SK-N-SH (cell line): ENCODE measurements at regions not wholly inside any gene's neighbourhood (a gene's known extent, or its start where the extent isn't known, plus 50 kb on each side); places are given as distances from the start of the nearest gene placed in this dataset.

Experiments
- CTCF ChIA-PET: fragments of 300-600, 350-600 bp; formaldehyde crosslinking; extraction: SDS; loops from one replicate; lab custom pipeline; 2021; lab: Yijun Ruan, JAX
- POLR2A ChIA-PET: fragments of 350-600 bp; sonication (Branson Sonifier 250); formaldehyde crosslinking; extraction: SDS; loops from one replicate; lab custom pipeline; 2020; ENCODE audit warnings: antibody characterized with exemption, inconsistent platforms; lab: Yijun Ruan, JAX
- DNase-seq: peaks from one replicate; pipeline ENCODE4 v3.0.0; 2012
- H2AFZ ChIP-seq: fragments of 200-600 bp; sonication (generic); 2 replicates; pipeline ENCODE4 v1.8.1; 2016; ENCODE audit warnings: antibody characterized with exemption, mild to moderate bottlenecking, low read depth
- H3F3A ChIP-seq: fragments of 200-600 bp; sonication (generic); replicated peaks from 2 replicates; pipeline ENCODE3; 2016; ENCODE audit warnings: antibody characterized with exemption, mild to moderate bottlenecking; ENCODE audit not compliant: insufficient read depth
- H3K27ac ChIP-seq, 2 experiments: fragments of 200-500 bp in 1 of 2; fragments of 200-600 bp in 1 of 2; sonication (Bioruptor generic) in 1 of 2; sonication (generic), shearing (Covaris generic) in 1 of 2; 2 replicates each; pipeline versions ENCODE4 v1.5.1 to v1.6.1; 2014 to 2016; ENCODE audit warnings: low read depth in 2 of 2, inconsistent platforms in 1 of 2, low read length in 1 of 2, mild to moderate bottlenecking in 1 of 2, mixed read lengths in 1 of 2
- H3K27me3 ChIP-seq: fragments of 200-600 bp; sonication (generic), shearing (Covaris generic); 2 replicates; pipeline ENCODE4 v1.6.1; 2016; ENCODE audit warnings: mixed run types; ENCODE audit not compliant: insufficient read depth
- H3K36me3 ChIP-seq, 2 experiments: fragments of 200-500 bp in 1 of 2; fragments of 200-600 bp in 1 of 2; sonication (Bioruptor generic) in 1 of 2; sonication (generic) in 1 of 2; replicated peaks in 1 of 2; 2 replicates each; pipeline versions ENCODE3 to v1.5.1; 2014 to 2016; ENCODE audit warnings: low read length in 1 of 2, mild to moderate bottlenecking in 1 of 2; ENCODE audit not compliant: insufficient read depth in 2 of 2, control insufficient read depth in 1 of 2
- H3K4me1 ChIP-seq, 2 experiments: fragments of 200-500 bp in 1 of 2; fragments of 200-600 bp in 1 of 2; sonication (Bioruptor generic) in 1 of 2; sonication (generic), shearing (Covaris generic) in 1 of 2; 2 replicates each; pipeline versions ENCODE4 v1.5.1 to v1.6.1; 2014 to 2016; ENCODE audit warnings: low read depth in 1 of 2, low read length in 1 of 2, mixed run types in 1 of 2; ENCODE audit not compliant: insufficient read depth in 2 of 2, control insufficient read depth in 1 of 2
- H3K4me2 ChIP-seq: fragments of 200-600 bp; sonication (generic), shearing (Covaris generic); 2 replicates; pipeline ENCODE4 v1.6.1; 2017; ENCODE audit warnings: mixed run types
- H3K4me3 ChIP-seq, 2 experiments: fragments of 200-500 bp in 1 of 2; fragments of 200-600 bp in 1 of 2; sonication (Bioruptor generic) in 1 of 2; sonication (generic), shearing (Covaris generic) in 1 of 2; 2 replicates each; pipeline versions ENCODE4 v1.5.1 to v1.8.1; 2014 to 2016; ENCODE audit warnings: low read depth in 2 of 2, inconsistent platforms in 1 of 2, low read length in 1 of 2, mild to moderate bottlenecking in 1 of 2, mixed read lengths in 1 of 2, moderate library complexity in 1 of 2
- H3K79me2 ChIP-seq: fragments of 200-600 bp; sonication (generic); 2 replicates; pipeline ENCODE4 v1.8.1; 2017; ENCODE audit warnings: mild to moderate bottlenecking; ENCODE audit not compliant: insufficient read depth
- H3K9ac ChIP-seq: fragments of 200-600 bp; sonication (generic); 2 replicates; pipeline ENCODE4 v1.6.1; 2017; ENCODE audit warnings: mixed run types
- H3K9me2 ChIP-seq: fragments of 200-600 bp; sonication (generic); 2 replicates; pipeline ENCODE4 v1.6.1; 2017; ENCODE audit warnings: mixed run types
- H3K9me3 ChIP-seq: fragments of 200-600 bp; sonication (generic); 2 replicates; pipeline ENCODE4 v1.6.1; 2017; ENCODE audit warnings: mixed run types, mild to moderate bottlenecking, moderate library complexity
- H4K20me1 ChIP-seq: fragments of 200-600 bp; sonication (generic); 2 replicates; pipeline ENCODE4 v1.6.1; 2017; ENCODE audit warnings: mild to moderate bottlenecking, mixed run types; ENCODE audit not compliant: insufficient read depth
- ELF1 ChIP-seq: IDR thresholded peaks from 2 replicates; pipeline ENCODE4 v1.4.0; 2012
- FOSL2 ChIP-seq: IDR thresholded peaks from 2 replicates; pipeline ENCODE4 v1.4.0; 2012; ENCODE audit warnings: low read depth, mild to moderate bottlenecking, moderate library complexity, borderline replicate concordance
- FOXJ3 ChIP-seq: sonication (generic); formaldehyde crosslinking; IDR thresholded peaks from 2 replicates; pipeline ENCODE4 v1.5.1; 2020; ENCODE audit warnings: mild to moderate bottlenecking, missing genetic modification reagents
- FOXM1 ChIP-seq: IDR thresholded peaks from 2 replicates; pipeline ENCODE4 v1.4.0; 2012; ENCODE audit warnings: low read depth, mild to moderate bottlenecking
- JUND ChIP-seq: IDR thresholded peaks from 2 replicates; pipeline ENCODE4 v1.4.0; 2012
- MAX ChIP-seq: IDR thresholded peaks from 2 replicates; pipeline ENCODE4 v1.4.0; 2012; ENCODE audit warnings: low read depth
- NFIC ChIP-seq: IDR thresholded peaks from 2 replicates; pipeline ENCODE4 v1.4.0; 2012; ENCODE audit warnings: borderline replicate concordance
- NRF1 ChIP-seq: IDR thresholded peaks from 2 replicates; pipeline ENCODE4 v1.6.1; 2012; ENCODE audit warnings: low read depth, mild to moderate bottlenecking, low read length
- PBX3 ChIP-seq: IDR thresholded peaks from 2 replicates; pipeline ENCODE4; 2012
- RCOR1 ChIP-seq: fragments of 150-350 bp; IDR thresholded peaks from 2 replicates; pipeline ENCODE4 v1.6.1; 2017; ENCODE audit warnings: antibody characterized with exemption, low read length
- SIN3A ChIP-seq: IDR thresholded peaks from 2 replicates; pipeline ENCODE4 v1.6.1; 2012; ENCODE audit warnings: low read depth, mild to moderate bottlenecking, low read length, moderate library complexity, borderline replicate concordance
- TAF1 ChIP-seq: IDR thresholded peaks from 2 replicates; pipeline ENCODE4 v1.6.1; 2012; ENCODE audit warnings: low read depth, mild to moderate bottlenecking, low read length, moderate library complexity, borderline replicate concordance
- USF1 ChIP-seq: IDR thresholded peaks from 2 replicates; pipeline ENCODE4 v1.4.0; 2012; ENCODE audit warnings: low read depth, borderline replicate concordance
- USF2 ChIP-seq: fragments of 150-350 bp; IDR thresholded peaks from 2 replicates; pipeline ENCODE4 v1.6.1; 2017; ENCODE audit warnings: antibody characterized with exemption, low read length, low read depth, borderline replicate concordance
- YY1 ChIP-seq: IDR thresholded peaks from 2 replicates; pipeline ENCODE4 v1.4.0; 2012; ENCODE audit warnings: low read depth, mild to moderate bottlenecking
- ZBTB33 ChIP-seq: IDR thresholded peaks from 2 replicates; pipeline ENCODE4 v1.4.0; 2012; ENCODE audit warnings: low read depth, borderline replicate concordance
- WGBS: methylation state at CpG from one replicate; pipeline ENCODE4 v1.1.6; 2017; ENCODE audit warnings: low lambda C conversion rate; 5-methylcytosine and 5-hydroxymethylcytosine counted together

- no peak overlapping the region for H3K4me3 ChIP-seq
- H3F3A ChIP-seq: no peaks in the 10 kb centered on the region
- POLR2A ChIA-PET: no interaction called here
- no peak overlapping the region for H2AFZ ChIP-seq
- no peaks in the 10 kb centered on the region for H3K36me3 ChIP-seq
- 3% methylated on average over 7 of the region's 7 CpGs for WGBS
- H4K20me1 ChIP-seq: no peaks in the 10 kb centered on the region
- H3K4me1 ChIP-seq: no peaks in the 10 kb centered on the region
- TF ChIP-seq FOXM1: no peak
- no peak for TF ChIP-seq YY1
- TF ChIP-seq SIN3A: no peak
- no peak for TF ChIP-seq ELF1
- no peak for TF ChIP-seq USF1
- TF ChIP-seq RCOR1: no peak
- no peak for TF ChIP-seq NFIC
- no peak for TF ChIP-seq FOSL2
- TF ChIP-seq ZBTB33: no peak
- no peak for TF ChIP-seq JUND
- TF ChIP-seq NRF1: no peak
- no peak for TF ChIP-seq TAF1
- peaks cover 19% of the 10 kb centered on the region; the same call in 1 of the 2 replicates for H3K27me3 ChIP-seq
- H3K9me2 ChIP-seq: no peaks in the 10 kb centered on the region
- no peaks in the 10 kb centered on the region for H3K9me3 ChIP-seq
- DNase-seq: no peak
- H3K4me2 ChIP-seq: no peak overlapping the region
- CTCF ChIA-PET: interaction anchor here (0.6 kb wide), 1 partner anchor 1318 kb away, joined by 3 read pairs; no protein-coding TSS in a partner anchor
- no peak overlapping the region for H3K27ac ChIP-seq
- no peak overlapping the region for H3K9ac ChIP-seq
- H3K79me2 ChIP-seq: no peaks in the 10 kb centered on the region
Observed at GRCh38 chr13:112320303-112320702, 55.9 kb upstream of the SPACA7 start.

- ChIA-PET POLR2A (no interaction called here), CTCF (no interaction called here)
- H3K4me1 ChIP-seq: no peaks in the 10 kb centered on the region
- no peak overlapping the region for H3K27ac ChIP-seq
- H3K36me3 ChIP-seq: no peaks in the 10 kb centered on the region
- H3K9me2 ChIP-seq: no peaks in the 10 kb centered on the region
- H3F3A ChIP-seq: no peaks in the 10 kb centered on the region
- no peaks in the 10 kb centered on the region for H4K20me1 ChIP-seq
- H3K9ac ChIP-seq: no peak overlapping the region
- no peak for DNase-seq
- H3K79me2 ChIP-seq: no peaks in the 10 kb centered on the region
- H3K9me3 ChIP-seq: no peaks in the 10 kb centered on the region
- H3K4me3 ChIP-seq: no peak overlapping the region
- peaks cover 24% of the 10 kb centered on the region; the same call in 1 of the 2 replicates for H3K27me3 ChIP-seq
- TF ChIP-seq USF2 (no peak), FOXJ3 (CRISPR knock-in tag) (no peak), PBX3 (no peak), MAX (no peak), JUND (no peak), USF1 (no peak)
- H2AFZ ChIP-seq: no peak overlapping the region
- WGBS: 23% methylated on average over 11 of the region's 12 CpGs
- H3K4me2 ChIP-seq: no peak overlapping the region
Observed at GRCh38 chr13:112322557-112322956, 53.6 kb upstream of the SPACA7 start.
